ENCODE measurements at regions not wholly inside any gene's neighbourhood (a gene's known extent, or its start where the extent isn't known, plus 50 kb on each side); places are given as distances from the start of the nearest gene placed in this dataset.
"Not testable (repeated sequence)": the region's sequence is repeated elsewhere in the genome, so short reads cannot be mapped to it uniquely, and the experiment has no call there.

DNA sequence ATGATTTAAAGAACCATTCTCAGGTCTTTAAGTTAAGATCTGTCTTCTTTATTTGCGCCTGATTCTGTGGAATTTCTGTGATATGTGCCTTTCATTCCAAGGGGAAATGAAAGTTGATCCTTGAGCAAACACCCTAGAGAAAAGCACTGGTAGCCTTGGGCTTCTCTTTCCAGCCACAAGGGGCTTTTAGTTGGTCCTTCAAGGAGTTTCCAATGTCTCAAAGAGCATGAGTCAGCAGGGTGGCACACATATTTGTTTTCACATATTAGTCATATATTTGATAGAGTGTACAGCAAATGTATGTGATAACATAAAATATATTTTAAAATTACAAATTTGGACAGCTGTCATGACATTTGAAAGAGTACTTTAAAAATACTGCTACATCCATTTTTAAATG lies 339.5 kb downstream of the TXNL1 start:
- H3K4me3 ChIP-seq (ENCODE audit: low read depth, low read length): no peak overlapping the region
- H3K27ac ChIP-seq (ENCODE audit: low read depth, low read length): no peak overlapping the region
- H3K9me3 ChIP-seq (ENCODE audit: control insufficient read depth, insufficient read depth, low read length): no peaks in the 10 kb centered on the region
- H3K9ac ChIP-seq (ENCODE audit: low read depth, low read length): no peak overlapping the region
- no peaks in the 10 kb centered on the region for H3K4me1 ChIP-seq (ENCODE audit: control insufficient read depth, insufficient read depth, low read length)
- H3K27me3 ChIP-seq (ENCODE audit: control insufficient read depth, insufficient read depth, low read length): no peaks in the 10 kb centered on the region
- no peaks in the 10 kb centered on the region for H3K36me3 ChIP-seq (ENCODE audit: control insufficient read depth, insufficient read depth, low read length)

DNA sequence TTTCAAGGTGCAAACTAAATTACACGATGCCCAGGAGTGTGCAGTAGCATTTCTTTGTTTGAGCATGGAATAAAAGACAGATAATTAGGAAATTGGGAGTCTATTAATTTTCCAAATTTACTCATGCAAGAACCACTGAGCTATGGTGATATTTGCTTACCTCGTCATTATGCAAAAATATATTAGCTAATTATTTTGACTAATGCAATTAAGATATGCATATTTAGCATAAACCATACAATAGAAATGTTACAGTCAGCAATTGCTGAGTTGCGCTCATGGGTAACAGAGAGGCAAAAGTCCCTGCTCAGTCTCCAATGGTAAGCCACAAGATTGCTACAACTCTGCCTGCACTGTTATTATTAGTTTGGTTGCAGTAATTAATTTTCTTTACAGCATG lies 342.0 kb downstream of the TXNL1 start:
- no peaks in the 10 kb centered on the region for H3K4me1 ChIP-seq (ENCODE audit: control insufficient read depth, insufficient read depth, low read length)
- H3K9ac ChIP-seq (ENCODE audit: low read depth, low read length): no peak overlapping the region
- no peak overlapping the region for H3K4me3 ChIP-seq (ENCODE audit: low read depth, low read length)
- no peaks in the 10 kb centered on the region for H3K27me3 ChIP-seq (ENCODE audit: control insufficient read depth, insufficient read depth, low read length)
- no peak overlapping the region for H3K27ac ChIP-seq (ENCODE audit: low read depth, low read length)
- H3K9me3 ChIP-seq (ENCODE audit: control insufficient read depth, insufficient read depth, low read length): no peaks in the 10 kb centered on the region
- no peaks in the 10 kb centered on the region for H3K36me3 ChIP-seq (ENCODE audit: control insufficient read depth, insufficient read depth, low read length)

- H3K9me3 ChIP-seq (ENCODE audit: control insufficient read depth, insufficient read depth, low read length): no peaks in the 10 kb centered on the region
- no peak overlapping the region for H3K9ac ChIP-seq (ENCODE audit: low read depth, low read length)
- H3K36me3 ChIP-seq (ENCODE audit: control insufficient read depth, insufficient read depth, low read length): no peaks in the 10 kb centered on the region
- no peaks in the 10 kb centered on the region for H3K27me3 ChIP-seq (ENCODE audit: control insufficient read depth, insufficient read depth, low read length)
- H3K4me3 ChIP-seq (ENCODE audit: low read depth, low read length): no peak overlapping the region
- H3K4me1 ChIP-seq (ENCODE audit: control insufficient read depth, insufficient read depth, low read length): no peaks in the 10 kb centered on the region
- no peak overlapping the region for H3K27ac ChIP-seq (ENCODE audit: low read depth, low read length)
Measured at GRCh38 chr18:56294484-56295183, 343.8 kb downstream of the TXNL1 start.

DNA sequence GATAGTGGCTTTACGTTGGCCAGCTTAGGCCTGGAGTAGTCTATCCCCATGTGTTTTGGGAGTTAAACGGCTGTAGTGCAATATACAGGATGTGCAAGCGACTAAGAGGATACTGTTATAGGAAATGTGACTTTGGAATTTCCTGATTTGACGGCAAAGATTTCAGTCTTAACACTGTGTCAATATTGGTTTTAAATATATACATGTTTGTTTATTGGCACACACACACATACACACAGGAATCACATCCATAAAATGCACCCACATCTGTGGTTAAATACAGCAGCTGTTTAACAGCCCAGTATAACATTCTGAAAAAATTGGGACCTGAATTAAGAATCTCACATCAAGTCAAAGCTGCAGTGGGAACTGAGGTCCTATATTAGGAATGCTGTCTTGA lies 347.1 kb downstream of the TXNL1 start:
- no peak overlapping the region for H3K9ac ChIP-seq (ENCODE audit: low read depth, low read length)
- no peaks in the 10 kb centered on the region for H3K9me3 ChIP-seq (ENCODE audit: control insufficient read depth, insufficient read depth, low read length)
- no peaks in the 10 kb centered on the region for H3K36me3 ChIP-seq (ENCODE audit: control insufficient read depth, insufficient read depth, low read length)
- H3K4me3 ChIP-seq (ENCODE audit: low read depth, low read length): no peak overlapping the region
- no peaks in the 10 kb centered on the region for H3K4me1 ChIP-seq (ENCODE audit: control insufficient read depth, insufficient read depth, low read length)
- H3K27ac ChIP-seq (ENCODE audit: low read depth, low read length): no peak overlapping the region
- no peaks in the 10 kb centered on the region for H3K27me3 ChIP-seq (ENCODE audit: control insufficient read depth, insufficient read depth, low read length)

DNA sequence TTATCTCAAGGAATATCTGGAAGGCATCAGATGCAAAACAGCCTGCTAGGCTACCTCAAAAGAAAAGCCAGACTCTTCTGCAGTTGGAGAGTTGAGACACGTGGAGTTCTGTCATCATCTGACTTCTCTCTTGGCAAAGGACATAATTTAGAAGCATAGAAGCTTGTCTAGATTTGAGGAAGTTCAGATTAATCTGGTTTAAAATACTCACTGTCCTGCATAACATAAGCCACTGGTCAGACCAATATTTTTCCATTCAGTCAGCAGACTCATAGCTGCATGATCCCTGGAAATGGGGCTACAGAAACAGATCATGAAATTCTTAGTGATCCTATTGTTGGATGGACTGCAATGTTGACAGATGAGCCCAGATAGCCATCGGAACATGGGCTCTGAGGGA lies 349.0 kb downstream of the TXNL1 start:
- H3K9ac ChIP-seq (ENCODE audit: low read depth, low read length): no peak overlapping the region
- H3K27ac ChIP-seq (ENCODE audit: low read depth, low read length): no peak overlapping the region
- H3K36me3 ChIP-seq (ENCODE audit: control insufficient read depth, insufficient read depth, low read length): no peaks in the 10 kb centered on the region
- H3K27me3 ChIP-seq (ENCODE audit: control insufficient read depth, insufficient read depth, low read length): no peaks in the 10 kb centered on the region
- no peaks in the 10 kb centered on the region for H3K9me3 ChIP-seq (ENCODE audit: control insufficient read depth, insufficient read depth, low read length)
- H3K4me1 ChIP-seq (ENCODE audit: control insufficient read depth, insufficient read depth, low read length): no peaks in the 10 kb centered on the region
- H3K4me3 ChIP-seq (ENCODE audit: low read depth, low read length): no peak overlapping the region

- no peaks in the 10 kb centered on the region for H3K9me3 ChIP-seq (ENCODE audit: control insufficient read depth, insufficient read depth, low read length)
- no peak overlapping the region for H3K9ac ChIP-seq (ENCODE audit: low read depth, low read length)
- H3K4me3 ChIP-seq (ENCODE audit: low read depth, low read length): no peak overlapping the region
- no peaks in the 10 kb centered on the region for H3K27me3 ChIP-seq (ENCODE audit: control insufficient read depth, insufficient read depth, low read length)
- H3K27ac ChIP-seq (ENCODE audit: low read depth, low read length): no peak overlapping the region
- no peaks in the 10 kb centered on the region for H3K36me3 ChIP-seq (ENCODE audit: control insufficient read depth, insufficient read depth, low read length)
- no peaks in the 10 kb centered on the region for H3K4me1 ChIP-seq (ENCODE audit: control insufficient read depth, insufficient read depth, low read length)
Measured at GRCh38 chr18:56286775-56287325, 351.5 kb downstream of the TXNL1 start.

GRCh38 chr18:56285387-56286065 lies 352.9 kb downstream of the TXNL1 start:
- H3K27ac ChIP-seq (ENCODE audit: low read depth, low read length): no peak overlapping the region
- H3K9me3 ChIP-seq (ENCODE audit: control insufficient read depth, insufficient read depth, low read length): no peaks in the 10 kb centered on the region
- no peaks in the 10 kb centered on the region for H3K36me3 ChIP-seq (ENCODE audit: control insufficient read depth, insufficient read depth, low read length)
- H3K27me3 ChIP-seq (ENCODE audit: control insufficient read depth, insufficient read depth, low read length): no peaks in the 10 kb centered on the region
- H3K9ac ChIP-seq (ENCODE audit: low read depth, low read length): no peak overlapping the region
- H3K4me3 ChIP-seq (ENCODE audit: low read depth, low read length): no peak overlapping the region
- H3K4me1 ChIP-seq (ENCODE audit: control insufficient read depth, insufficient read depth, low read length): no peaks in the 10 kb centered on the region

- Histone ChIP-seq H3K27me3 (ENCODE audit: control insufficient read depth, insufficient read depth, low read length) (no peaks in the 10 kb centered on the region), H3K4me1 (ENCODE audit: control insufficient read depth, insufficient read depth, low read length) (no peaks in the 10 kb centered on the region), H3K36me3 (ENCODE audit: control insufficient read depth, insufficient read depth, low read length) (no peaks in the 10 kb centered on the region), H3K27ac (ENCODE audit: low read depth, low read length) (no peak overlapping the region), H3K4me3 (ENCODE audit: low read depth, low read length) (no peak overlapping the region), H3K9me3 (ENCODE audit: control insufficient read depth, insufficient read depth, low read length) (no peaks in the 10 kb centered on the region), H3K9ac (ENCODE audit: low read depth, low read length) (no peak overlapping the region)
Measured at GRCh38 chr18:56284319-56284718, 354.1 kb downstream of the TXNL1 start.

- no peaks in the 10 kb centered on the region for H3K27me3 ChIP-seq (ENCODE audit: control insufficient read depth, insufficient read depth, low read length)
- H3K27ac ChIP-seq (ENCODE audit: low read depth, low read length): no peak overlapping the region
- peaks cover 5% of the 10 kb centered on the region for H3K4me1 ChIP-seq (ENCODE audit: control insufficient read depth, insufficient read depth, low read length)
- H3K9ac ChIP-seq (ENCODE audit: low read depth, low read length): no peak overlapping the region
- no peaks in the 10 kb centered on the region for H3K36me3 ChIP-seq (ENCODE audit: control insufficient read depth, insufficient read depth, low read length)
- no peaks in the 10 kb centered on the region for H3K9me3 ChIP-seq (ENCODE audit: control insufficient read depth, insufficient read depth, low read length)
- H3K4me3 ChIP-seq (ENCODE audit: low read depth, low read length): no peak overlapping the region
Measured at GRCh38 chr18:56283316-56283715, 355.1 kb downstream of the TXNL1 start.

DNA sequence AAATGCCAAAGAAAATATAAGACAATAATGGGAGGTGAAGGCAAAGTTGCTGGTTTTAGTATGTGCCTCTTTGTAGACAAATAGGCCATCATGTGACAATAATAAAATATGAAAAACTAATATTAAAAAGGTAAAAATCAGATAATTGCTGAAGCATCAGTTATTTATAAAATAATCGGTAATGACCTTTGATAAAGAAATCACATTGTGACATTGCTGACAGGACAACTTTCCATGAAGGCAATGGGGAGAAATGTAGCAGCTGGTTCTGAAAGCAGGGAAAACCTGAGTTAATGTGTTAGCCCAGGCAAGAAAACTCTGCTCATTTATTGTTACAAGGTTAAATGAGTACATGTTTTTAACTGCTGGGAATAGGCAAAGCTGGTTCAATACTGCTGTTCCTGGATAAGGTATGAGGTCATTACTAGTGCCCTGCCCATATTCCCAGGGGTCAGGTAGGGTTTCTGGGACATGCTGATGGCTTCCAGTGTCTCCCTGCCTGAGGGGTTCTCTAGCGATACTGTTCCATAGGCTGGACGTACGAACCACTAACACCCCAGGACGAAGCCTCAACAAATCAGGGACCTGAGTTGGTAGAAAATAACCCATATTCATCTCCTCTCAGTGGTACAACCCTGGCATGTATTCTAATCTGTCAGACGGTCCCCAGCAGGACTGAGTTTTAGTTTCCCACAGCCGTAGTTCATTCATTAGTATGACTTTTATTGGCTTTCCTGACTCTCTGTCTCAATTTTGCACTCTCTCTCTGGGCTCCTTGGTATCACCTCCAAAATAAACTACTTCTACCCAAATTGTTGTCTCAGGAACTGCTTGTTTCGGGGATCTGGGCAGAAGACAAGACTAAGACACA lies 355.9 kb downstream of the TXNL1 start:
- Histone ChIP-seq H3K36me3 (ENCODE audit: control insufficient read depth, insufficient read depth, low read length) (no peaks in the 10 kb centered on the region), H3K27ac (ENCODE audit: low read depth, low read length) (no peak overlapping the region)

GRCh38 chr18:56279816-56280215 lies 358.6 kb downstream of the TXNL1 start:
- H3K9ac ChIP-seq (ENCODE audit: low read depth, low read length); H3K36me3 ChIP-seq (ENCODE audit: control insufficient read depth, insufficient read depth, low read length); H3K9me3 ChIP-seq (ENCODE audit: control insufficient read depth, insufficient read depth, low read length); H3K4me3 ChIP-seq (ENCODE audit: low read depth, low read length); H3K4me1 ChIP-seq (ENCODE audit: control insufficient read depth, insufficient read depth, low read length); H3K27me3 ChIP-seq (ENCODE audit: control insufficient read depth, insufficient read depth, low read length); H3K27ac ChIP-seq (ENCODE audit: low read depth, low read length): not testable (repeated sequence)

More for the DNA sequence above, 355.9 kb downstream of the TXNL1 start:
- H3K4me1 ChIP-seq (ENCODE audit: control insufficient read depth, insufficient read depth, low read length): peaks cover 10% of the 10 kb centered on the region
- no peak overlapping the region for H3K9ac ChIP-seq (ENCODE audit: low read depth, low read length)
- no peaks in the 10 kb centered on the region for H3K9me3 ChIP-seq (ENCODE audit: control insufficient read depth, insufficient read depth, low read length)
- no peak overlapping the region for H3K4me3 ChIP-seq (ENCODE audit: low read depth, low read length)
- H3K27me3 ChIP-seq (ENCODE audit: control insufficient read depth, insufficient read depth, low read length): no peaks in the 10 kb centered on the region

Data from HUES48 (cell line).